ENCODE measurements at regions not wholly inside any gene's neighbourhood (a gene's known extent, or its start where the extent isn't known, plus 50 kb on each side); places are given as distances from the start of the nearest gene placed in this dataset.

- CTCF ChIA-PET (ENCODE audit: low intra/inter-chr PET ratio) = no interaction called here
- Histone ChIP-seq H3K27ac (ENCODE audit: extremely low read depth, low read depth, low read length) (no peak overlapping the region), H3K4me1 (replicated peaks in 1 of 2; ENCODE audit: control insufficient read depth in 2 of 2, insufficient read depth in 2 of 2, low read length in 2 of 2) (no peaks in the 10 kb centered on the region; a peak in 1 of 5 replicates), H3K36me3 (ENCODE audit: control insufficient read depth, insufficient read depth, low read length) (no peaks in the 10 kb centered on the region), H3K4me2 (ENCODE audit: insufficient read depth, low read length) (no peak overlapping the region), H3K9me3 (replicated peaks; ENCODE audit: control insufficient read depth, insufficient read depth, low read depth, low read length) (no peaks in the 10 kb centered on the region), H3K4me3 (no peak overlapping the region), H2AFZ (ENCODE audit: low read depth, low read length) (no peak overlapping the region), H3K27me3 (ENCODE audit: control insufficient read depth in 2 of 2, insufficient read depth in 2 of 2, low read length in 2 of 2) (no peaks in the 10 kb centered on the region), H4K20me1 (replicated peaks; ENCODE audit: control insufficient read depth, insufficient read depth, low read length) (no peaks in the 10 kb centered on the region), H3K9ac (ENCODE audit: insufficient read depth in 1 of 2, low read depth in 2 of 2, low read length in 2 of 2) (no peak overlapping the region), H3K79me2 (ENCODE audit: control insufficient read depth, insufficient read depth, low read length) (no peaks in the 10 kb centered on the region), H3K9me1 (ENCODE audit: control insufficient read depth, insufficient read depth, low read length) (no peaks in the 10 kb centered on the region)
- in situ Hi-C loops (cut with MboI) = no loop called here
- TF ChIP-seq CBX8 (IDR thresholded peaks at IDR 0.05; ENCODE audit: borderline replicate concordance, extremely low read depth, low read depth, low read length, poor library complexity, severe bottlenecking) (peak; percentile 29), POLR2AphosphoS2 (IDR thresholded peaks at IDR 0.05; ENCODE audit: low read length) (no peak)
- BruUV-seq (replicated peaks) = no TSS peak
- no peak for DNase-seq (ENCODE audit: extremely low read depth in 1 of 4, low spot score in 3 of 4)
- ATAC-seq = no peak
- POLR2A ChIA-PET = no interaction called here
- no peak for FAIRE-seq
- intact Hi-C loops (cut with micrococcal nuclease) = no loop called here
Observed at GRCh38 chr12:24080465-24080864, 131.0 kb upstream of the SOX5 start.

- Histone ChIP-seq H2AFZ (ENCODE audit: low read depth, low read length) (no peak overlapping the region), H3K9me3 (replicated peaks; ENCODE audit: control insufficient read depth, insufficient read depth, low read depth, low read length) (no peaks in the 10 kb centered on the region), H3K9ac (ENCODE audit: insufficient read depth in 1 of 2, low read depth in 2 of 2, low read length in 2 of 2) (no peak overlapping the region), H3K79me2 (ENCODE audit: control insufficient read depth, insufficient read depth, low read length) (no peaks in the 10 kb centered on the region), H3K4me2 (ENCODE audit: insufficient read depth, low read length) (no peak overlapping the region), H3K27me3 (ENCODE audit: control insufficient read depth in 2 of 2, insufficient read depth in 2 of 2, low read length in 2 of 2) (no peaks in the 10 kb centered on the region), H3K4me1 (replicated peaks in 1 of 2; ENCODE audit: control insufficient read depth in 2 of 2, insufficient read depth in 2 of 2, low read length in 2 of 2) (no peaks in the 10 kb centered on the region; a peak in 1 of 5 replicates), H3K27ac (ENCODE audit: extremely low read depth, low read depth, low read length) (no peak overlapping the region), H3K9me1 (ENCODE audit: control insufficient read depth, insufficient read depth, low read length) (no peaks in the 10 kb centered on the region), H3K36me3 (ENCODE audit: control insufficient read depth, insufficient read depth, low read length) (no peaks in the 10 kb centered on the region), H3K4me3 (no peak overlapping the region), H4K20me1 (replicated peaks; ENCODE audit: control insufficient read depth, insufficient read depth, low read length) (no peaks in the 10 kb centered on the region)
- WGBS (ENCODE audit: insufficient coverage, low coverage, missing lambda C conversion rate) = 28% methylated on average over 2 of the region's 2 CpGs
- no peak for FAIRE-seq
- ChIA-PET POLR2A (no interaction called here), CTCF (ENCODE audit: low intra/inter-chr PET ratio) (no interaction called here)
- no peak for DNase-seq (ENCODE audit: extremely low read depth in 1 of 4, low spot score in 3 of 4)
- in situ Hi-C loops (cut with MboI) = no loop called here
- TF ChIP-seq, protein P1, sequence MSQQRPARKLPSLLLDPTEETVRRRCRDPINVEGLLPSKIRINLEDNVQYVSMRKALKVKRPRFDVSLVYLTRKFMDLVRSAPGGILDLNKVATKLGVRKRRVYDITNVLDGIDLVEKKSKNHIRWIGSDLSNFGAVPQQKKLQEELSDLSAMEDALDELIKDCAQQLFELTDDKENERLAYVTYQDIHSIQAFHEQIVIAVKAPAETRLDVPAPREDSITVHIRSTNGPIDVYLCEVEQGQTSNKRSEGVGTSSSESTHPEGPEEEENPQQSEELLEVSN (IDR thresholded peaks at IDR 0.05; ENCODE audit: borderline replicate concordance in 1 of 2, extremely low read depth in 1 of 2, insufficient read depth in 1 of 2, insufficient read length in 1 of 2, low read depth in 1 of 2, low read length in 1 of 2, poor library complexity in 1 of 2, severe bottlenecking in 1 of 2) = no peak
- TF ChIP-seq, protein P2, sequence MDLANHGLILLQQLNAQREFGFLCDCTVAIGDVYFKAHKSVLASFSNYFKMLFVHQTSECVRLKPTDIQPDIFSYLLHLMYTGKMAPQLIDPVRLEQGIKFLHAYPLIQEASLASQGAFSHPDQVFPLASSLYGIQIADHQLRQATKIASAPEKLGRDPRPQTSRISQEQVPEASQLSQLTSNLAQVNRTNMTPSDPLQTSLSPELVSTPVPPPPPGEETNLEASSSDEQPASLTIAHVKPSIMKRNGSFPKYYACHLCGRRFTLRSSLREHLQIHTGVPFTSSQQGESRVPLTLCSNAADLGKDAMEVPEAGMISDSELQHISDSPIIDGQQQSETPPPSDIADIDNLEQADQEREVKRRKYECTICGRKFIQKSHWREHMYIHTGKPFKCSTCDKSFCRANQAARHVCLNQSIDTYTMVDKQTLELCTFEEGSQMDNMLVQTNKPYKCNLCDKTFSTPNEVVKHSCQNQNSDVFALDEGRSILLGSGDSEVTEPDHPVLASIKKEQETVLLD (IDR thresholded peaks at IDR 0.05) = no peak
- TF ChIP-seq NFIC (IDR thresholded peaks at IDR 0.05) (no peak), HNRNPH1 (optimal IDR thresholded peaks at IDR 0.05; ENCODE audit: low read depth, low read length) (no peak), RUNX1 (IDR thresholded peaks at IDR 0.05; ENCODE audit: low read depth) (no peak), MXD1 (CRISPR knock-in tag; IDR thresholded peaks at IDR 0.05; ENCODE audit: borderline replicate concordance, poor library complexity, severe bottlenecking) (no peak)
- BruUV-seq (replicated peaks) = no TSS peak
- no peak for ATAC-seq
- intact Hi-C loops (cut with micrococcal nuclease) = no loop called here
Observed at GRCh38 chr12:24079083-24079482, 129.6 kb upstream of the SOX5 start.
